ENCODE measurements at regions not wholly inside any gene's neighbourhood (a gene's known extent, or its start where the extent isn't known, plus 50 kb on each side); places are given as distances from the start of the nearest gene placed in this dataset.

GRCh38 chr2:103960129-103960513 lies 893.8 kb upstream of the POU3F3 start:
- TF ChIP-seq CSDC2 (CRISPR knock-in tag; IDR thresholded peaks at IDR 0.05), result no peak
- no peak for TF ChIP-seq GLIS3 (CRISPR knock-in tag; IDR thresholded peaks at IDR 0.05)
- no peak for TF ChIP-seq ESRRG (CRISPR knock-in tag; IDR thresholded peaks at IDR 0.05)
- no peak for TF ChIP-seq ZC3H10 (CRISPR knock-in tag; IDR thresholded peaks at IDR 0.05)
- TF ChIP-seq ZFP3 (CRISPR knock-in tag; IDR thresholded peaks at IDR 0.05), result no peak
- no peak for TF ChIP-seq TOX (CRISPR knock-in tag; IDR thresholded peaks at IDR 0.05; ENCODE audit: borderline replicate concordance)
- no peak for TF ChIP-seq RARB (CRISPR knock-in tag; IDR thresholded peaks at IDR 0.05)
- TF ChIP-seq CSRNP3 (CRISPR knock-in tag; IDR thresholded peaks at IDR 0.05), result no peak
- no peak for TF ChIP-seq ARNTL (CRISPR knock-in tag; IDR thresholded peaks at IDR 0.05; ENCODE audit: borderline replicate concordance, low read depth)
- no peak for TF ChIP-seq TCF4 (CRISPR knock-in tag; IDR thresholded peaks at IDR 0.05; ENCODE audit: borderline replicate concordance)

Measured in SK-N-SH treated with all-trans-retinoic acid at 6 μM for 48 hours (cell line).